ENCODE measurements at regions not wholly inside any gene's neighbourhood (a gene's known extent, or its start where the extent isn't known, plus 50 kb on each side); places are given as distances from the start of the nearest gene placed in this dataset.

DNA sequence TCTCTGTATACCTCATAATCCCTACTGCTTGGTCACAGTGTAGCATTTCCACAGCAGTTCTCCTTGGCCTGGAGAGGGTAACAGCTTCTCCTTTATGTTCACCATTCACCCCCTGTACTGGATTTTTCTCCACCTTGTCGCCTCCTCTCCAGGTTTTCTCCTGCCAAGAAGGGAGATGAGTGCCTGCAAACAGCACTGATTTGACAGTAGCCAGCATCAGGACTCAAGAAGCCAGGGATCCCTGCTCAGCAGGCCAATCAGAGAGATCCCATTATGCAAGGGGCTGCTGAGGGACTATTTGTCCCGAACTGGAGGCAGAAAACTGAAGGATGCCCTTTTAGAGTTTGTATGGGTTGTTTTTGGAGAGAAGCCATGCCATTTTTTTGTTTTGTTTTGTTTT lies 68.6 kb upstream of the RIPOR2 start:
- TF ChIP-seq YY1 (IDR thresholded peaks at IDR 0.05; ENCODE audit: insufficient read depth, insufficient read length) (no peak), ZNF274 (IDR thresholded peaks at IDR 0.05; ENCODE audit: low read depth, low read length) (no peak)
